ENCODE measurements at regions not wholly inside any gene's neighbourhood (a gene's known extent, or its start where the extent isn't known, plus 50 kb on each side); places are given as distances from the start of the nearest gene placed in this dataset.

DNA sequence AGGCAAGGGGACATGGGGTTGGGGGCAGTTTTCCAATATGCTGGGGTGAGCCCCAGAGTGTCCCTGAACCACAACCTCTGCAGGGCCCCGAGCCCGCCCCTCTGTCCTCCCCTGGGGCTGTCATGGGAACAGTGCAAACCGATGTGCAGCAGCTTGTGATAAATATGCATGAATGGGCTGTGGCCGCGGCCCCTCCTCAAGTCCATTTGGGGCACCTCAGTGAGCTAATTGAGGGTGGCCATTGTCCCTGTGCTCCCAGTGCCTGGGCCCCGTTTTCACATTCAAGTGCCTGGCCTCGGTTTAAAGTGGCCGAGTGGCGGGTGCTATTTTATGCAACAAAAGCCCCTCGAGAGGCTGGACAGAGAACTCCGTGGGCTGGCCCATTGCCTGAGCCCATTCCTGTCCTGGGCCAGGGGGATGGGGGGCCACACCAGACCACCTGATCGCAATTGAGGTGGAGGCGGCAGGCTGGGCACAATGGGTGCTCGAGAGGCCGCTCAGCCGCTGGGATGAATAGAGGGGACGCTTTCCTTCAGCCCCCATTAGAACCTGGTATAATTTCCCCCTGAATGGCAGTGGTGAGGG lies 193.7 kb downstream of the FOXD2 start:
- TF ChIP-seq CTCF (optimal IDR thresholded peaks at IDR 0.05 in 1 of 3, IDR thresholded peaks at IDR 0.05 in 1 of 3, conservative IDR thresholded peaks at IDR 0.05 in 1 of 3; ENCODE audit: extremely low read depth in 1 of 3, insufficient read depth in 2 of 3, low read length in 3 of 3), result no peak
- no peak for TF ChIP-seq EZH2 (IDR thresholded peaks at IDR 0.05; ENCODE audit: low read length)
